ENCODE measurements at regions not wholly inside any gene's neighbourhood (a gene's known extent, or its start where the extent isn't known, plus 50 kb on each side); places are given as distances from the start of the nearest gene placed in this dataset.

- no peaks in the 10 kb centered on the region for H3K36me3 ChIP-seq (ENCODE audit: control insufficient read depth, insufficient read depth, low read length)
- H3K27ac ChIP-seq (ENCODE audit: low read depth, low read length, severe bottlenecking): no peak overlapping the region
- H3K4me1 ChIP-seq (ENCODE audit: control insufficient read depth, insufficient read depth, low read length, poor library complexity, severe bottlenecking): no peaks in the 10 kb centered on the region
- 40 to 67% methylated on average over 1 of the region's 2 CpGs for WGBS, 2 experiments (ENCODE audit: insufficient coverage in 2 of 2)
- no peak overlapping the region for H3K4me3 ChIP-seq (ENCODE audit: extremely low read depth, insufficient read depth, low read length, poor library complexity, severe bottlenecking)
- no peaks in the 10 kb centered on the region for H3K9me3 ChIP-seq (ENCODE audit: control insufficient read depth, low read length)
Observed at GRCh38 chr5:61918611-61919010, 387.4 kb upstream of the KIF2A start.

- Histone ChIP-seq H3K4me3 (ENCODE audit: extremely low read depth, insufficient read depth, low read length, poor library complexity, severe bottlenecking) (no peak overlapping the region), H3K27ac (ENCODE audit: low read depth, low read length, severe bottlenecking) (no peak overlapping the region), H3K36me3 (ENCODE audit: control insufficient read depth, insufficient read depth, low read length) (no peaks in the 10 kb centered on the region), H3K9me3 (ENCODE audit: control insufficient read depth, low read length) (no peaks in the 10 kb centered on the region), H3K4me1 (ENCODE audit: control insufficient read depth, insufficient read depth, low read length, poor library complexity, severe bottlenecking) (no peaks in the 10 kb centered on the region)
- WGBS, 2 experiments (ENCODE audit: insufficient coverage in 2 of 2): 74 to 84% methylated on average over 6 of the region's 6 CpGs
Observed at GRCh38 chr5:61919920-61920319, 386.1 kb upstream of the KIF2A start.

GRCh38 chr5:61924251-61924650 is 381.8 kb upstream of the KIF2A start:
- Histone ChIP-seq H3K27ac (ENCODE audit: low read depth, low read length, severe bottlenecking) (no peak overlapping the region), H3K36me3 (ENCODE audit: control insufficient read depth, insufficient read depth, low read length) (no peaks in the 10 kb centered on the region), H3K4me1 (ENCODE audit: control insufficient read depth, insufficient read depth, low read length, poor library complexity, severe bottlenecking) (no peaks in the 10 kb centered on the region), H3K4me3 (ENCODE audit: extremely low read depth, insufficient read depth, low read length, poor library complexity, severe bottlenecking) (no peak overlapping the region), H3K9me3 (ENCODE audit: control insufficient read depth, low read length) (no peaks in the 10 kb centered on the region)
- WGBS, 2 experiments (ENCODE audit: insufficient coverage in 2 of 2): no CpG with 5 or more reads among the region's 1 CpG

DNA sequence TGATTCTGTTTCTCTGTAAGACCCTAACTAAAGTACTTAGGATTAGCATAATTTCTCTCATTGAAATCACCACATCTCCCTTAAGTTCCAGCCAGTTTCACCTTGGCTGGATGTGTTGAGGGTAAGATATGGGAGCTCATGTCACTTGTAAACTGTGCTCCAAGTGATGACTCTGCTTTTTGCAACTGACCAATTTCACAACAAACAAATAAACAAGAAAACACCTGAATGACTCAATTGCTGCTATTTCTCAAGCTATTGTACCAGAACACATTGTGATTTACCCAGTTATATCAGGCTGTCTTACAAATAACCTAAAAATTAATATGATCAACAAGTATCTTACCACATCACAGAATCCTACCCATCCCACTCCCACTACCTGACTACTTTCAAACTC is 379.1 kb upstream of the KIF2A start:
- H3K4me3 ChIP-seq (ENCODE audit: extremely low read depth, insufficient read depth, low read length, poor library complexity, severe bottlenecking): no peak overlapping the region
- no peaks in the 10 kb centered on the region for H3K36me3 ChIP-seq (ENCODE audit: control insufficient read depth, insufficient read depth, low read length)
- no peak overlapping the region for H3K27ac ChIP-seq (ENCODE audit: low read depth, low read length, severe bottlenecking)
- H3K9me3 ChIP-seq (ENCODE audit: control insufficient read depth, low read length): no peaks in the 10 kb centered on the region
- no peaks in the 10 kb centered on the region for H3K4me1 ChIP-seq (ENCODE audit: control insufficient read depth, insufficient read depth, low read length, poor library complexity, severe bottlenecking)

- no peak overlapping the region for H3K27ac ChIP-seq (ENCODE audit: low read depth, low read length, severe bottlenecking)
- no peaks in the 10 kb centered on the region for H3K36me3 ChIP-seq (ENCODE audit: control insufficient read depth, insufficient read depth, low read length)
- no peaks in the 10 kb centered on the region for H3K9me3 ChIP-seq (ENCODE audit: control insufficient read depth, low read length)
- no peaks in the 10 kb centered on the region for H3K4me1 ChIP-seq (ENCODE audit: control insufficient read depth, insufficient read depth, low read length, poor library complexity, severe bottlenecking)
- no peak overlapping the region for H3K4me3 ChIP-seq (ENCODE audit: extremely low read depth, insufficient read depth, low read length, poor library complexity, severe bottlenecking)
Observed at GRCh38 chr5:61931236-61931635, 374.8 kb upstream of the KIF2A start.

DNA sequence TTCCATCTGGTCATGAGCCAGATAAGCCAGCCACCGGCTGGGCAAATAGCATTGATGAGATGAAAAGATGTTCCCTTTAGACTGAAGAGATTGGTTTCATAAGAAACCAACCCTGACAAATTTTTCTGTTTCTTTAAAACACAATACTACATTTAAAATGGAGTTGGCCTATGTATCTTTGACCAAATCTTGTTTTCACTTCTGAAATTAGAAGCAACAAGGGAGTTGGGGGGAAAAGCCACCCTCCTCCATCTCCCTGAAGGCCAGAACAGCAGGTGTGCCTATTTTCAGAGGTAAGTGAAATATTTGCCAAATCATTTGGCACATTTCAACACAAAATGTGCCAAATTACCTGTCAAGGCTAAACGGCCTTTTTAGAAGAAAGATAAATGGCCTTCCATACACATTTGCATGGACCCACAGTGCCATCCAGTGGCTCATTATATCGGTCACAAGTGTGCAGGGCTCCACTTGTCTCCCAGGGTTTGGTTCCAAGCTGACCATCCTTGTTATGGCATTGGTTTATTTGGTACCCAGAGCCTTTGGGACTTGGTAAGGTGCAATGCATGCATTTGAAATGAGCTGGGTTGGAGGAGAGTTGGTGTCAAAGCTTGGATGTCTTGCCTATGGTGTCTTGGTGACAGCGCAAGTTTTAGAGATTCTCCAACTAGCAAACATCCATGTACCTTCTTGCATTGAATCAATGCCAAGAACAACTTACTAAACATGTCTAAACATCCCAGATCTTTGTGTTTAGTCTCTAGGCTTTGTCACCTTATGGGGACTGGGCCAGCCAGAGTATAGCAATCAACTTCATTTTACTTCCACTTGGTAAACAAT is 372.0 kb upstream of the KIF2A start:
- no peaks in the 10 kb centered on the region for H3K36me3 ChIP-seq (ENCODE audit: control insufficient read depth, insufficient read depth, low read length)
- H3K4me3 ChIP-seq (ENCODE audit: extremely low read depth, insufficient read depth, low read length, poor library complexity, severe bottlenecking): no peak overlapping the region
- H3K9me3 ChIP-seq (ENCODE audit: control insufficient read depth, low read length): no peaks in the 10 kb centered on the region
- H3K27ac ChIP-seq (ENCODE audit: low read depth, low read length, severe bottlenecking): no peak overlapping the region
- 10 to 12% methylated on average over 2 of the region's 4 CpGs for WGBS, 2 experiments (ENCODE audit: insufficient coverage in 2 of 2)
- H3K4me1 ChIP-seq (ENCODE audit: control insufficient read depth, insufficient read depth, low read length, poor library complexity, severe bottlenecking): no peaks in the 10 kb centered on the region

GRCh38 chr5:61941637-61942036 is 364.4 kb upstream of the KIF2A start:
- Histone ChIP-seq H3K4me1 (ENCODE audit: control insufficient read depth, insufficient read depth, low read length, poor library complexity, severe bottlenecking) (no peaks in the 10 kb centered on the region), H3K4me3 (ENCODE audit: extremely low read depth, insufficient read depth, low read length, poor library complexity, severe bottlenecking) (no peak overlapping the region), H3K9me3 (ENCODE audit: control insufficient read depth, low read length) (no peaks in the 10 kb centered on the region), H3K36me3 (ENCODE audit: control insufficient read depth, insufficient read depth, low read length) (no peaks in the 10 kb centered on the region), H3K27ac (ENCODE audit: low read depth, low read length, severe bottlenecking) (no peak overlapping the region)
- no CpG with 5 or more reads among the region's 1 CpG for WGBS, 2 experiments (ENCODE audit: insufficient coverage in 2 of 2)

- 86 to 100% methylated on average over 1 of the region's 2 CpGs for WGBS, 2 experiments (ENCODE audit: insufficient coverage in 2 of 2)
- no peaks in the 10 kb centered on the region for H3K4me1 ChIP-seq (ENCODE audit: control insufficient read depth, insufficient read depth, low read length, poor library complexity, severe bottlenecking)
- no peaks in the 10 kb centered on the region for H3K36me3 ChIP-seq (ENCODE audit: control insufficient read depth, insufficient read depth, low read length)
- no peak overlapping the region for H3K4me3 ChIP-seq (ENCODE audit: extremely low read depth, insufficient read depth, low read length, poor library complexity, severe bottlenecking)
- no peak overlapping the region for H3K27ac ChIP-seq (ENCODE audit: low read depth, low read length, severe bottlenecking)
- no peaks in the 10 kb centered on the region for H3K9me3 ChIP-seq (ENCODE audit: control insufficient read depth, low read length)
Observed at GRCh38 chr5:61942462-61943049, 363.4 kb upstream of the KIF2A start.

- Histone ChIP-seq H3K4me1 (ENCODE audit: control insufficient read depth, insufficient read depth, low read length, poor library complexity, severe bottlenecking) (no peaks in the 10 kb centered on the region), H3K27ac (ENCODE audit: low read depth, low read length, severe bottlenecking) (no peak overlapping the region), H3K36me3 (ENCODE audit: control insufficient read depth, insufficient read depth, low read length) (no peaks in the 10 kb centered on the region), H3K9me3 (ENCODE audit: control insufficient read depth, low read length) (no peaks in the 10 kb centered on the region), H3K4me3 (ENCODE audit: extremely low read depth, insufficient read depth, low read length, poor library complexity, severe bottlenecking) (no peak overlapping the region)
- WGBS, 2 experiments (ENCODE audit: insufficient coverage in 2 of 2): 53% methylated on average over 2 of the region's 2 CpGs; no CpG with 5 or more reads in 1 of the 2 experiments
Observed at GRCh38 chr5:61943713-61944112, 362.3 kb upstream of the KIF2A start.

- Histone ChIP-seq H3K4me1 (ENCODE audit: control insufficient read depth, insufficient read depth, low read length, poor library complexity, severe bottlenecking) (no peaks in the 10 kb centered on the region), H3K9me3 (ENCODE audit: control insufficient read depth, low read length) (no peaks in the 10 kb centered on the region), H3K36me3 (ENCODE audit: control insufficient read depth, insufficient read depth, low read length) (no peaks in the 10 kb centered on the region), H3K4me3 (ENCODE audit: extremely low read depth, insufficient read depth, low read length, poor library complexity, severe bottlenecking) (no peak overlapping the region), H3K27ac (ENCODE audit: low read depth, low read length, severe bottlenecking) (no peak overlapping the region)
- WGBS, 2 experiments (ENCODE audit: insufficient coverage in 2 of 2): 100% methylated on average over 2 of the region's 3 CpGs; no CpG with 5 or more reads in 1 of the 2 experiments
Observed at GRCh38 chr5:61948151-61948550, 357.9 kb upstream of the KIF2A start.

GRCh38 chr5:61949054-61949678 is 356.8 kb upstream of the KIF2A start:
- Histone ChIP-seq H3K36me3 (ENCODE audit: control insufficient read depth, insufficient read depth, low read length) (no peaks in the 10 kb centered on the region), H3K4me3 (ENCODE audit: extremely low read depth, insufficient read depth, low read length, poor library complexity, severe bottlenecking) (no peak overlapping the region), H3K27ac (ENCODE audit: low read depth, low read length, severe bottlenecking) (no peak overlapping the region), H3K4me1 (ENCODE audit: control insufficient read depth, insufficient read depth, low read length, poor library complexity, severe bottlenecking) (no peaks in the 10 kb centered on the region), H3K9me3 (ENCODE audit: control insufficient read depth, low read length) (no peaks in the 10 kb centered on the region)
- WGBS, 2 experiments (ENCODE audit: insufficient coverage in 2 of 2): 87 to 100% methylated on average over 2 of the region's 2 CpGs

Measured in mesodermal cell (in vitro differentiated cells).